ENCODE measurements at regions not wholly inside any gene's neighbourhood (a gene's known extent, or its start where the extent isn't known, plus 50 kb on each side); places are given as distances from the start of the nearest gene placed in this dataset.

DNA sequence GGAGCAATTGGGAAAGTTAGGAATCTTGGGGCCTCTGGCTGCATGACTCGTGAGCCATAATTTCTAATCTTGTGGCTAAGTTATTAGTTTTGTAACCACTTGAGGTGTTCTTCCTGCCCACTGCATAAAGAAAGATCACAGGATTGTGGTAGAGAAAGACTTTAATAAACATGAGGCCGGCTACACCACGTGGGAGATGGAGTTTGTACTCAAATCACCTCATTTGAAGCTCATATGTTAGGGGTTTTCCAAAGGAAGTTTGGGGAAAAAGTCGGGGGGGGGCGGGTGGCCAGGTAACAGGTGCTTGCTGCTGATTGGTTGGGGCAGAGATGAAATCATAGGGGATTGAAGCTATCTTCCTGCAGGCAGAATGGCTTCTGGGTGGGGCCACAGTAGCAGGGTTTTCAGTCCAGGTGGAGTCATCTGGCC, 287.8 kb downstream of the ZNF674 start:
- H4K20me1 ChIP-seq (replicated peaks; ENCODE audit: control insufficient read depth, extremely low read depth, insufficient read depth, low read length) = no peaks in the 10 kb centered on the region
- H3K4me3 ChIP-seq (replicated peaks in 1 of 3; ENCODE audit: insufficient read depth in 1 of 3, low read depth in 1 of 3, low read length in 3 of 3) = no peak overlapping the region
- no peak overlapping the region for H2AFZ ChIP-seq (ENCODE audit: low read depth, low read length)
- ChIA-PET CTCF (no interaction called here), POLR2A (no interaction called here)
- H3K4me2 ChIP-seq (ENCODE audit: insufficient read depth, low read length) = no peak overlapping the region
- H3K27ac ChIP-seq (ENCODE audit: insufficient read depth, low read depth, low read length) = no peak overlapping the region
- BruUV-seq (replicated peaks) = no TSS peak
- H3K36me3 ChIP-seq (ENCODE audit: control insufficient read depth in 2 of 2, extremely low read depth in 1 of 2, insufficient read depth in 2 of 2, low read length in 2 of 2) = no peaks in the 10 kb centered on the region
- H3K9me1 ChIP-seq (replicated peaks; ENCODE audit: control insufficient read depth, extremely low read depth, insufficient read depth, low read length) = no peaks in the 10 kb centered on the region
- H3K9me3 ChIP-seq (replicated peaks; ENCODE audit: control insufficient read depth, insufficient read depth, low read length) = no peaks in the 10 kb centered on the region
- dilution Hi-C loops (cut with MboI; ENCODE audit: extremely low pct_ligation_motif_present, low sequenced_read_pairs) (no loop called here), intact Hi-C loops (cut with micrococcal nuclease) (no loop called here)
- no peaks in the 10 kb centered on the region for H3K4me1 ChIP-seq (ENCODE audit: control insufficient read depth, extremely low read depth, insufficient read depth, low read length)
- no peak for TF ChIP-seq POLR2A (IDR thresholded peaks at IDR 0.05; ENCODE audit: low read depth, low read length)
- TF ChIP-seq, protein P1, sequence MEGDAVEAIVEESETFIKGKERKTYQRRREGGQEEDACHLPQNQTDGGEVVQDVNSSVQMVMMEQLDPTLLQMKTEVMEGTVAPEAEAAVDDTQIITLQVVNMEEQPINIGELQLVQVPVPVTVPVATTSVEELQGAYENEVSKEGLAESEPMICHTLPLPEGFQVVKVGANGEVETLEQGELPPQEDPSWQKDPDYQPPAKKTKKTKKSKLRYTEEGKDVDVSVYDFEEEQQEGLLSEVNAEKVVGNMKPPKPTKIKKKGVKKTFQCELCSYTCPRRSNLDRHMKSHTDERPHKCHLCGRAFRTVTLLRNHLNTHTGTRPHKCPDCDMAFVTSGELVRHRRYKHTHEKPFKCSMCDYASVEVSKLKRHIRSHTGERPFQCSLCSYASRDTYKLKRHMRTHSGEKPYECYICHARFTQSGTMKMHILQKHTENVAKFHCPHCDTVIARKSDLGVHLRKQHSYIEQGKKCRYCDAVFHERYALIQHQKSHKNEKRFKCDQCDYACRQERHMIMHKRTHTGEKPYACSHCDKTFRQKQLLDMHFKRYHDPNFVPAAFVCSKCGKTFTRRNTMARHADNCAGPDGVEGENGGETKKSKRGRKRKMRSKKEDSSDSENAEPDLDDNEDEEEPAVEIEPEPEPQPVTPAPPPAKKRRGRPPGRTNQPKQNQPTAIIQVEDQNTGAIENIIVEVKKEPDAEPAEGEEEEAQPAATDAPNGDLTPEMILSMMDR (IDR thresholded peaks at IDR 0.05; ENCODE audit: extremely low read depth in 1 of 2, insufficient read depth in 1 of 2, low read depth in 1 of 2, low read length in 2 of 2) = no peak
- TF ChIP-seq JUN (IDR thresholded peaks at IDR 0.05; ENCODE audit: borderline replicate concordance, insufficient read depth, insufficient read length, low read depth) = no peak
- TF ChIP-seq, protein P2, sequence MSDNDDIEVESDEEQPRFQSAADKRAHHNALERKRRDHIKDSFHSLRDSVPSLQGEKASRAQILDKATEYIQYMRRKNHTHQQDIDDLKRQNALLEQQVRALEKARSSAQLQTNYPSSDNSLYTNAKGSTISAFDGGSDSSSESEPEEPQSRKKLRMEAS (IDR thresholded peaks at IDR 0.05; ENCODE audit: insufficient read depth, insufficient read length) = no peak
- TF ChIP-seq GATA2 (IDR thresholded peaks at IDR 0.05; ENCODE audit: insufficient read depth, insufficient read length, low read depth, low read length) = no peak
- no peak for TF ChIP-seq FOS (IDR thresholded peaks at IDR 0.05; ENCODE audit: borderline replicate concordance, insufficient read depth, low read length)
- TF ChIP-seq EZH2 (IDR thresholded peaks at IDR 0.05; ENCODE audit: borderline replicate concordance, low read depth, low read length, severe bottlenecking) = no peak
- no peak for TF ChIP-seq MYC (IDR thresholded peaks at IDR 0.05; ENCODE audit: low read depth, low read length)
- no peak for DNase-seq (ENCODE audit: low read depth, low spot score)
- no peaks in the 10 kb centered on the region for H3K27me3 ChIP-seq (ENCODE audit: control insufficient read depth in 2 of 2, insufficient read depth in 2 of 2, low read length in 2 of 2)
- FAIRE-seq = no peak
- no peak overlapping the region for H3K9ac ChIP-seq (replicated peaks; ENCODE audit: extremely low read depth, insufficient read depth, low read length)
- no peaks in the 10 kb centered on the region for H3K79me2 ChIP-seq (ENCODE audit: control insufficient read depth, insufficient read depth, low read length)
